Neural progenitor cell (in vitro differentiated cells): ENCODE measurements at regions not wholly inside any gene's neighbourhood (a gene's known extent, or its start where the extent isn't known, plus 50 kb on each side); places are given as distances from the start of the nearest gene placed in this dataset.

ENCODE experiments used
- EZH2 ChIP-seq: fragments of 200-600 bp; sonication (generic); IDR thresholded peaks from 2 replicates; pipeline ENCODE4 v1.6.1; 2017; ENCODE audit warnings: antibody characterized with exemption, mild to moderate bottlenecking, moderate library complexity
- TF ChIP-seq, protein P1 (sequence below): fragments of 200-600 bp; sonication (generic); IDR thresholded peaks from 2 replicates; pipeline ENCODE4 v1.5.1; 2017; ENCODE audit warnings: antibody characterized with exemption, mild to moderate bottlenecking

DNA sequence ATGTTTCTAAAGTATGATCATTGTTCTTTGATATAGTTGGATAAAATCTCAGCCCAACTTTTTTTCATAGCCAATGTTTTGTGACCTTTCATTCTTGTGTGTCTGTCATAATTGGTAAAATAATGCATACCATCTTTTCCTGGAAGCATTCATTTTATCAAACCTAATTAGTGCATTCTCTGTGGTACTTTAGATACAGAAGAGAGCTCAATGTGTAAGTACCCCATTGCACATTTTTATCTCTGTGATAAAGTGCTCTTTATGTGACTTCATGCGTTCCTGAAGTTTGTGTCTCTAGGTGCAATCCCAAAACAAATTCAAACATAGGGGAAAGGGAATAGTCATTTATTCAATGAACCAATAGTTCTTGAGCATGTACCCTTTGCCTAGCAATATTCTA is 628.5 kb downstream of the GBE1 start:
- TF ChIP-seq, protein P1, sequence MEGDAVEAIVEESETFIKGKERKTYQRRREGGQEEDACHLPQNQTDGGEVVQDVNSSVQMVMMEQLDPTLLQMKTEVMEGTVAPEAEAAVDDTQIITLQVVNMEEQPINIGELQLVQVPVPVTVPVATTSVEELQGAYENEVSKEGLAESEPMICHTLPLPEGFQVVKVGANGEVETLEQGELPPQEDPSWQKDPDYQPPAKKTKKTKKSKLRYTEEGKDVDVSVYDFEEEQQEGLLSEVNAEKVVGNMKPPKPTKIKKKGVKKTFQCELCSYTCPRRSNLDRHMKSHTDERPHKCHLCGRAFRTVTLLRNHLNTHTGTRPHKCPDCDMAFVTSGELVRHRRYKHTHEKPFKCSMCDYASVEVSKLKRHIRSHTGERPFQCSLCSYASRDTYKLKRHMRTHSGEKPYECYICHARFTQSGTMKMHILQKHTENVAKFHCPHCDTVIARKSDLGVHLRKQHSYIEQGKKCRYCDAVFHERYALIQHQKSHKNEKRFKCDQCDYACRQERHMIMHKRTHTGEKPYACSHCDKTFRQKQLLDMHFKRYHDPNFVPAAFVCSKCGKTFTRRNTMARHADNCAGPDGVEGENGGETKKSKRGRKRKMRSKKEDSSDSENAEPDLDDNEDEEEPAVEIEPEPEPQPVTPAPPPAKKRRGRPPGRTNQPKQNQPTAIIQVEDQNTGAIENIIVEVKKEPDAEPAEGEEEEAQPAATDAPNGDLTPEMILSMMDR, result no peak
- TF ChIP-seq EZH2, result no peak
